ENCODE measurements at regions not wholly inside any gene's neighbourhood (a gene's known extent, or its start where the extent isn't known, plus 50 kb on each side); places are given as distances from the start of the nearest gene placed in this dataset.
"Not testable (repeated sequence)": the region's sequence is repeated elsewhere in the genome, so short reads cannot be mapped to it uniquely, and the experiment has no call there.

GRCh38 chr7:56697058-56697457 is 435.2 kb downstream of the ZNF479 start:
- not testable (repeated sequence) for DNase-seq (ENCODE audit: low read depth in 2 of 2)

- DNase-seq (ENCODE audit: low read depth in 2 of 2) = no peak
These were observed 445.9 kb downstream of the ZNF479 start for GRCh38 chr7:56686276-56686859.

DNA sequence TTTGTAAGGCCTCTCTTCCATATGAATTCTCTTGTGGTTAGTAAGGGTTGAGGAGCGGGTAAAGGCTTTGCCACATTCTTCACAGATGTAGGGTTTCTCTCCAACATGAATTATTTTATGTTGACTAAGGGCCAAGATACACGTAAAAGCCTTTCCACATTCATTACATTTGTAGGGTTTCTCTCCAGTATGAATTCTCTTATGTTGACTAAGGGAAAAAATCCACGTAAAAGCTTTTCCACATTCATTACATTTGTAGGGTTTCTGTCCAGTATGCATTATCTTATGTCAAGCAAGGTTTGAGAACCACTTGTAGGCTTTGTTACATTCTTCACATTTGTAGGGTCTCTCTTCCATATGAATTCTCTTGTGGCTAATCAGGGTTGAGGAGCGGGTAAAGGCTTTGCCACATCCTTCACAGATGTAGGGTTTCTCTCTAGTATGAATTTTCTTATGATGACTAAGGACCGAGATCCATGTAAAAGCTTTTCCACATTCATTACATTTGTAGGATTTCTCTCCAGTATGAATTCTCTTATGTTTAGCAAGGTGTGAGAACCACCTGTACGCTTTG is 493.0 kb downstream of the ZNF479 start:
- no peak for DNase-seq (ENCODE audit: low read depth in 2 of 2)

GRCh38 chr7:56609852-56610355 is 493.7 kb upstream of the NUPR2 start:
- no peak for DNase-seq (ENCODE audit: low read depth in 2 of 2)

DNA sequence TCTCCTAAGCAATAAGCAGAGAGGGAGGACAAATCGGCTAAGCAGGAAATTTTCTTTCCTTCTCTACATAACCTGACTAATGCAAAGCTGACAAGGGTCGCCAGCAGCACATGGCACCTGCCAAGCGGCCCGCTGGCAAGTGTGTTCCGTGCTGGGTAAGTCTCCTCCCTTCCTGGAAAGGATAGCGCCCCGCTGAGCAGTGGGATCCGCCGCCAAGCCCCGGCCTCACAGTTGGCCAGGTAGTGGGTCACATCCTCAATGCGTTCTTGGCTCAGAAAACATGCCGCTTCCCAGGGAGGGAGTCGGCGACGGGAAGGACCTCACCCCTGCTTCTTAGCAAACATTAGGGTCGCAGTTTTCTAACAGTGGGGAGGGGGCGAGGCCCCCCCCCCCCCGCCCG is 488.9 kb upstream of the NUPR2 start:
- DNase-seq (ENCODE audit: low read depth in 2 of 2) = no peak

GRCh38 chr7:56578612-56579011 is 462.4 kb upstream of the NUPR2 start:
- DNase-seq (ENCODE audit: low read depth in 2 of 2) = no peak

- DNase-seq (ENCODE audit: low read depth in 2 of 2) = no peak
These were observed 454.8 kb upstream of the NUPR2 start for GRCh38 chr7:56570968-56571367.

- DNase-seq (ENCODE audit: low read depth in 2 of 2) = no peak
These were observed 422.6 kb upstream of the NUPR2 start for GRCh38 chr7:56538541-56539429.

- DNase-seq (ENCODE audit: low read depth in 2 of 2) = no peak
These were observed 421.7 kb upstream of the NUPR2 start for GRCh38 chr7:56537952-56538351.

- DNase-seq (ENCODE audit: low read depth in 2 of 2) = no peak
These were observed 421.3 kb upstream of the NUPR2 start for GRCh38 chr7:56537477-56537876.

DNA sequence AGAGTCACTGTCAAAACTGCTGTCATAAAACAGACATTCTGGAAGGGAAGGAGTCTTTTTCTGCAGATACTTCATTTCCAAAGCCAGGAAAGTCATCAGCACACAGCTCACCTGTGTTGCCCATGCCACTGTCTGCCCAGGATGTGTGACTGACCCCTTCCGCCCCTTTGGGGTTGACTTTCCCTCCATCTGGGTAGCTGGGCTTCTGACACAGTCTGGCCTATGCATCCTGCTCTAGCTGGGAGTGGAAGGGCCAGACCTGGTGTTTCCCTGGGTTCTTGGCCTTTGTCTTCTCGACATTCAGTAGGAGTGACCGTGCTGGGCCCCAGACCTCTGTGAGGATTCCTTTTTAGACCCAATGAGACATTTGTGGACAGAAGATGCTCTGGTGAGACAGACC is 378.9 kb upstream of the NUPR2 start:
- DNase-seq (ENCODE audit: low read depth in 2 of 2) = no peak

DNA sequence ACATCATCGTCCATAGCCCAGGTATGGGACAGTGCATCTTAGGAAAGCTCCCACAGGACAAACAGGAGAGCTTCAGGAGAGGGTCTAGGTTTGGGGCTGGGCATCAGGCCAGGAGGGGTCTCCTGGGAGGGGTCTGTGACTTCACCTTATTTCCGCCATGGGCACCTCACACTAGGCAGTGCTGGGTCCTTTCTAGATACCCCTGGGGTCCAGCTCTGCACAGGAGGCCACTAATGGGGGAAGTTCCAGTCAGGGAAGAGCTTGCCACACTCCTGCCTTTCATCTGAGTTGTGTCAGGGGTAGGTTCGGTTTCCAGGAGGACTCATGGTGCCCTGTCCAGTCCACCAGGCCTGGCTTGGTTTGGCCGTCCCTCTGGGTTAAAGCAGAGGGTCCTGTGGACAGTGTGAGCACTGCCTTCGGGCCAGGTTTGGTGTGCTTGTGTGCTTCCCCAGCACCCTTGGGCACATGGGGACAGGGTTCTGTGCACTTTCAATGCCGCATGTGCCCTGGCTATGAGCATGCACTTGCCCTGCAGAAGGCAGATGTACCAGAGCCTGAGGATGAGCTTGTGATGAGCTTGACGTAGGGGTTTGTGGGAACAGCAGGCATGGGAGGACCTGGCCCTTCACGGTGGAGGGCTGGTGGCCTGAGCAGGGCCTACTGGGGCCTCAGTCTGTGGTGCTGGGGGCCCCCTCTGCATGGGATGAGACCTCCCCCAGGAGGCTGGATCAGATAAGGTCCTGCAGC is 377.7 kb upstream of the NUPR2 start:
- no peak for DNase-seq (ENCODE audit: low read depth in 2 of 2)

DNA sequence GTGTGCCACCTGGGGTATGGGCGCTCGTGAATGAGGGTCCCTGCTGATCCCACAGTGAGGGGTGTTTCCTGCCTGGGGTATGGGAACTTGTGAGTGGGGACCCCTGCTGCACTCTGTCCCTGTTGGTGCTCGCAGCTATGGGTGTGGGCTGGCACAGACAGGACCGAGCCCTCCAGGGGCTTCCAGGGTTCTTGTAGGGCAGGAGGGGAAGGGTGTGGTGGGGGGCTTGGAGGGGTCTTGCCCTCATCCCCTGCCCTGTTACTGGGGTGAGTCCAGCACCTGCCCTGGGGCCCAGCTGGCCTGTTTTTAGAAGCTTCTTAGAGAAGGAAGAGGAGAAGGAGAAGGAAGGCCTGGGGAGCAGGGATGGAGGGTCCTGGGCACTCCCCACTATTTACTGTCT is 377.0 kb upstream of the NUPR2 start:
- DNase-seq (ENCODE audit: low read depth in 2 of 2) = no peak

DNA sequence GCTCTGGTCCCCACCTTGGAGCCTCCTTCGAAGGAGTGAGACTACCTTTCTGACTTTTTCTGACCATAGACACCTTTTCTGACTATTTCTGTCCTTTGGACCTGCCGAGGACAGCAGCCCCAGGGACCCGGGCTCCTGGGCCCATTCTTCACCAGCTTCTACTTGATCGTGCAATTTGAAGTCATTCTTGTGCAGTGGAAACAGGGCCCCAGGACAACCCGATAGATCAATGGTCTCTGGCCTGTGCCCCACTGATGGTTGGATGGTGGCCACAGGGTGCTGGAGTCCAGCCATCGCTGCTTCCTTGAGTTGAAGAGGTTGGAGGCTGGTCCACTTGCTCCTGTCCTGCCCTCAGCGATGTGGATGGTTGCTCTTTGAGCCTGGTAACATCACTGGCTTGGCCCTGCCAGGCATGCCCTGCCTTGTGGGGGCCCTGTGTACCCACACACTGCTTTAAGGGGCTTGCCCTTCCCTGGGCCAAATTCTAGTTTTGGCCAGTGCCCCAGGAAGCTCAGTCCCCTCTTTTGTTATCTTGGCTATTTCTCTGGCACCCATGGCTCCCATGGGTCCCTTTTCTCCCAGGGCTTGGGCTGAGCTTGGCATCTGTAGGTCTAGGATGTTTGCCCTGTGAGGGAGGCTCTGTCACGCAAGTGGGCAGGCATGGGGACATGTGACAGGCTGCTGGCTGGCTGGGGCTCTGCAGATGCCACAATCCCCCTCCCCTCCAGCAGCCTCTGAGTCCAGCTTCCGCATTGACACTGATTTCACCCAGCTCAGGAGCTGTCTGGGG is 375.6 kb upstream of the NUPR2 start:
- DNase-seq (ENCODE audit: low read depth in 2 of 2) = no peak

DNA sequence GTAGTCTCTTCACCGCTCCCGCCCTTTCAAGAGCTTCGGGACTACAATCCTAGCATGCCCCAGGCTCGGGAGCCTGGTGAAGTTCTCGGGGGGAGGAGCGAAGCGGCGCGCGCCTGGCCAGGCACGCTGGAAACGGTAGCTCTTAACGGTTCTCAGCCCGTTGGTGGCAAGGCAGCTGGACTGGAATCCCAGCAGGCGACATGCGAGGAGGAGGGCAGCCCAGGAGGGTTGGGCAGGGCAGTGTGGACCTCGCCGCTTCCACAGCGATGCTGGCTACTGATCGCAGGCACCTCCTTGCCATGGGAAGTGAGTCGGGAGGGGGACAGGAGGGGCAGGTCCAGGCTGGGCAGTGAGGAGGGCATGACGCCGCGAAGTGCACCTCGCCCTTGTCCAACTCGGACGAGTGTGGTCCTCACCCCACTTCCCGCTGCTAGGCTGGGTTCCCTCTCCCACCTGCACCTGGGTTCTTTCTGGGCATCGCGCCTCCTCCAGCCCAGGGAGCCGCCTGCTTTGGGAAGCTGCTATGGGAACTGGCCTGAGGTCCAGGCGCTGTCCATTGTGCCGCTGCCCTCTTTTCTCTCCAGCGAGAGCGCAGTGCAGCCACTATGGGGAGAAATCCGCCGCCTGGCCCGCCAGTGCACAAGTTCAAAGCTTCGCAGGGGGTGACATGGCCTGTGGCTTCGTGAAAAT is 367.8 kb upstream of the NUPR2 start:
- DNase-seq (ENCODE audit: low read depth in 2 of 2) = no peak

DNA sequence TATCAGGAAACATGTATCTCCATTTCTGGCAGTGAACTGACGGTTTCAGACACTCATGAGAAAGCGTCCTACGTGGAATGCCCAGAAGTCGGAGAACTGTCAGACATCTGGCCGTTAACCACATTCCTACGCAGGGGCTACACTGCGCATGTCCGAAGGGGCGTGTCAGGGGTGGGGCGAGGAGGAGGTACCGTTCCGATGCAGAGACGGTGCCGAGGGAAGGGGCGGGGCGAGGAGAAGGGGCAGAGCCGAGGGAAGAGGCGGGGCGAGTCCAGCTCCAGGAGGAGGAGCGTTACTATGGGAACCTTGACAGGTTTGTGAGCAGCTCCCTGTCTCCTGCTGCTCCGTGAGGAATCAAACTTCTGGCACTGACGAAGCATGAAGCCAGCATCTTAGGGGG is 366.9 kb upstream of the NUPR2 start:
- no peak for DNase-seq (ENCODE audit: low read depth in 2 of 2)

DNA sequence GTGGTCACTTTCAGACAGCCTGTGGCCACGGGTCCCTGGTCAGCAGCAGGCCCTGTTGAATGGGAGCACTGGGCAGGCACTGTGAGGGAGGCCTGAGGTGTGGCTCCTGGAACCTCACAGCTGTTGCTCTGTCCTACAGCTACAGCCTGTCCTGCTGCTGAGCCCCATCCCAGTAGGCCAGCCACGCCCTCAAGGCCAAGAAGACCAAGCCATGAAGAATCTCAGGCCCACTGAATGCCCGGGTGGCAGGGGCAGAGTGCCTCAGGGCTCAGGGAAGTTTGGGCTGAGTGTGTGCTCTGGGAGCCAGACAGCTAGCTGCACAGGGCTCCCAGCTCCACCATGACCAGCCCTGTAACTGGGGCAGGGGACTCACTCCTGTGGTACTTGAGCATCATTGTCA is 363.5 kb upstream of the NUPR2 start:
- DNase-seq (ENCODE audit: low read depth in 2 of 2) = no peak

DNA sequence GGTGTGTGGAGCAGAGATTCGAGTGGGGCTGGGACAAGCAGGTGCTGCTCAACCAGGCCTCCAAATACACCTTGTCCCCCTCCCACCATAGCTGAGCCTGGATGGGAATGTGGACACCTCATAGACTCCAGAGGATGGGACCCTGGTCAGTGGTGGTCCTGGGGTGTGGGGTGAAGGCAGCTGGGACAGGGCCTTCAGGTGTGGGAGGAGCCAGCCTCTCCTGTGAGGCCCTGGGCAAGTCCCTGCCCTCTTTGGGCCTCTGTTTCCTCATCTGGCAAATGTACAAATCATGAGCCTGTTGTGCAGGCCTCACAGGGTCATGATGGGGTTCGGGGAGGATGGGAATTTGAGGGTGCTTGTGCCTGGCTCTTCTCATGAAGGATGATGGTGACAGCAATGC is 362.9 kb upstream of the NUPR2 start:
- no peak for DNase-seq (ENCODE audit: low read depth in 2 of 2)

DNA sequence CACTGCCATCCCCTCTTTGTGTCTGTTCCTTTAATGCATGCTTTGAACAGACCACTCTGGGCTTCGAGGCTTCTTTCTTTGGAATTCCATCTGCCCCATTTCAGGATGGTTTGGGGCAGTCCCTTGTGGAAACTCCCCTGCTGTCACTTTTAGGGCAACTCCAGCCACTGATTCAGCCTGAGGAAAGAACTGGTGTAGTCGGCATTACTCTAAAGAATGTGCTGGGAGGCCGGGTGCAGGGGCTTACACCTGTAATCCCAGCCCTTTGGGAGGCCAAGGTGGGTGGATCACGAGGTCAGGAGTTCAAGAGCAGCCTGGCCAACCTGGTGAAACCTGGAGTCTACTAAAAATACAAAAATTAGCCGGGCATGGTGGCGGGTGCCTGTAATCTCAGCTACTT is 358.1 kb upstream of the NUPR2 start:
- DNase-seq (ENCODE audit: low read depth in 2 of 2) = no peak

- no peak for DNase-seq (ENCODE audit: low read depth in 2 of 2)
These were observed 355.6 kb upstream of the NUPR2 start for GRCh38 chr7:56471811-56472210.
